HepG2 (cell line): ENCODE measurements at regions not wholly inside any gene's neighbourhood (a gene's known extent, or its start where the extent isn't known, plus 50 kb on each side); places are given as distances from the start of the nearest gene placed in this dataset.

Experiments
- ATF7 ChIP-seq, 2 experiments: fragments of 450-650 bp in 1 of 2; sonication (generic) in 1 of 2; formaldehyde crosslinking in 1 of 2; IDR thresholded peaks; 2 replicates each; pipeline versions ENCODE4 v1.4.0 to v1.6.1; 2016 to 2020; ENCODE audit warnings: antibody characterized with exemption in 1 of 2, mild to moderate bottlenecking in 1 of 2, missing genetic modification reagents in 1 of 2
- FOXA1 ChIP-seq, 2 experiments: fragments of 450-650 bp in 1 of 2; sonication (generic) in 1 of 2; formaldehyde crosslinking in 1 of 2; IDR thresholded peaks; 2 replicates each; pipeline versions ENCODE4 v1.4.0 to v1.6.1; 2016 to 2020; ENCODE audit warnings: missing genetic modification reagents in 1 of 2
- FOXK2 ChIP-seq: fragments of 450-650 bp; IDR thresholded peaks from 2 replicates; pipeline ENCODE4 v1.6.1; 2016
- JUNB ChIP-seq: sonication (generic); formaldehyde crosslinking; IDR thresholded peaks from 2 replicates; pipeline ENCODE4 v1.8.0; 2022; ENCODE audit warnings: missing genetic modification reagents, mild to moderate bottlenecking, borderline replicate concordance
- KAT8 ChIP-seq: IDR thresholded peaks from 2 replicates; pipeline ENCODE4 v1.6.1; 2016; ENCODE audit warnings: missing genetic modification reagents, missing compliant biosample characterization
- MEF2D ChIP-seq: sonication (generic); formaldehyde crosslinking; IDR thresholded peaks from 2 replicates; pipeline ENCODE4 v1.5.1; 2020; ENCODE audit warnings: mild to moderate bottlenecking, missing genetic modification reagents
- NONO ChIP-seq, 2 experiments: fragments of 450-650 bp in 1 of 2; sonication (generic) in 1 of 2; formaldehyde crosslinking in 1 of 2; IDR thresholded peaks in 1 of 2; conservative IDR thresholded peaks in 1 of 2; 2 replicates each; pipeline versions ENCODE4 v1.6.1 to v1.8.0; 2017 to 2022; ENCODE audit warnings: mild to moderate bottlenecking in 1 of 2, missing genetic modification reagents in 1 of 2, moderate library complexity in 1 of 2
- RAD51 ChIP-seq: fragments of 450-650 bp; IDR thresholded peaks from 2 replicates; pipeline ENCODE4 v1.6.1; 2016; ENCODE audit warnings: borderline replicate concordance
- RXRB ChIP-seq: IDR thresholded peaks from 2 replicates; pipeline ENCODE4 v1.6.1; 2016; ENCODE audit warnings: borderline replicate concordance, missing genetic modification reagents, missing compliant biosample characterization
- SP140L ChIP-seq: sonication (generic); formaldehyde crosslinking; IDR thresholded peaks from 2 replicates; pipeline ENCODE4 v1.4.0; 2020; ENCODE audit warnings: missing genetic modification reagents, borderline replicate concordance
- WIZ ChIP-seq: sonication (generic); formaldehyde crosslinking; IDR thresholded peaks from 2 replicates; pipeline ENCODE4 v1.5.1; 2020; ENCODE audit warnings: mild to moderate bottlenecking, missing genetic modification reagents
- ZMYM2 ChIP-seq: sonication (generic); formaldehyde crosslinking; IDR thresholded peaks from 2 replicates; pipeline ENCODE4 v1.8.0; 2022; ENCODE audit warnings: mild to moderate bottlenecking, missing genetic modification reagents
- ZNF367 ChIP-seq: sonication (generic); formaldehyde crosslinking; IDR thresholded peaks from 2 replicates; pipeline ENCODE4 v1.4.0; 2020; ENCODE audit warnings: missing genetic modification reagents, borderline replicate concordance
- ZSCAN29 ChIP-seq: sonication (generic); formaldehyde crosslinking; conservative IDR thresholded peaks from 2 replicates; pipeline ENCODE4 v1.4.0; 2020; ENCODE audit warnings: mild to moderate bottlenecking, missing genetic modification reagents
- TF ChIP-seq, protein P1 (sequence below): sonication (generic); formaldehyde crosslinking; IDR thresholded peaks from 2 replicates; pipeline ENCODE4 v1.5.0; 2020; ENCODE audit warnings: mild to moderate bottlenecking, missing genetic modification reagents
- TF ChIP-seq, protein P2 (sequence below): sonication (generic); formaldehyde crosslinking; IDR thresholded peaks from 2 replicates; pipeline ENCODE4 v1.5.0; 2020; ENCODE audit warnings: mild to moderate bottlenecking, missing genetic modification reagents, moderate library complexity
- TF ChIP-seq, protein P3 (sequence below): sonication (generic); formaldehyde crosslinking; IDR thresholded peaks from 2 replicates; pipeline ENCODE4 v1.4.0; 2020; ENCODE audit warnings: missing genetic modification reagents
- TF ChIP-seq, protein P4 (sequence below): sonication (generic); formaldehyde crosslinking; IDR thresholded peaks from 2 replicates; pipeline ENCODE4 v1.4.0; 2020; ENCODE audit warnings: mild to moderate bottlenecking, missing genetic modification reagents

DNA sequence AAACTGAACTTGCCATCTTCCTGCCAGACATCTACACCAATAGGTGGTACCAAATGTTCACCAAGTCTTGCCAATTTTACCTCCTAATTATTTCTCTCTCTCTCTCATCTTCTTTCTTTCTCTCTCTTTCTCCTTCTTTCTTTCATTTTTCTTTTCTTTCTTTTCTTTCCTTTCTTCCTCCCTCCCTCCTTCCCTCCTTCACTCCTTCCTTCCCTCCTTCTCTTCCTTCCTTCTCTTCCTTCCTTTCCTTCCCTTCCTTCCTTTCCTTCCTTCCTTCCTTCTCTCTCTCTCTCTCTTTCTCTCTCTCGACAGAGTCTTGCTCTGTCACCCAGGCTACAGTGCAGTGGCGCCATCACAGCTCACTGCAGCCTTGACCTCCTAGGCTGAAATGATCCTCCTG lies 55.4 kb upstream of the PSMA6 start (continued):
- TF ChIP-seq, protein P1, sequence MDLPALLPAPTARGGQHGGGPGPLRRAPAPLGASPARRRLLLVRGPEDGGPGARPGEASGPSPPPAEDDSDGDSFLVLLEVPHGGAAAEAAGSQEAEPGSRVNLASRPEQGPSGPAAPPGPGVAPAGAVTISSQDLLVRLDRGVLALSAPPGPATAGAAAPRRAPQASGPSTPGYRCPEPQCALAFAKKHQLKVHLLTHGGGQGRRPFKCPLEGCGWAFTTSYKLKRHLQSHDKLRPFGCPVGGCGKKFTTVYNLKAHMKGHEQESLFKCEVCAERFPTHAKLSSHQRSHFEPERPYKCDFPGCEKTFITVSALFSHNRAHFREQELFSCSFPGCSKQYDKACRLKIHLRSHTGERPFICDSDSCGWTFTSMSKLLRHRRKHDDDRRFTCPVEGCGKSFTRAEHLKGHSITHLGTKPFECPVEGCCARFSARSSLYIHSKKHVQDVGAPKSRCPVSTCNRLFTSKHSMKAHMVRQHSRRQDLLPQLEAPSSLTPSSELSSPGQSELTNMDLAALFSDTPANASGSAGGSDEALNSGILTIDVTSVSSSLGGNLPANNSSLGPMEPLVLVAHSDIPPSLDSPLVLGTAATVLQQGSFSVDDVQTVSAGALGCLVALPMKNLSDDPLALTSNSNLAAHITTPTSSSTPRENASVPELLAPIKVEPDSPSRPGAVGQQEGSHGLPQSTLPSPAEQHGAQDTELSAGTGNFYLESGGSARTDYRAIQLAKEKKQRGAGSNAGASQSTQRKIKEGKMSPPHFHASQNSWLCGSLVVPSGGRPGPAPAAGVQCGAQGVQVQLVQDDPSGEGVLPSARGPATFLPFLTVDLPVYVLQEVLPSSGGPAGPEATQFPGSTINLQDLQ: no peak
- TF ChIP-seq, protein P2, sequence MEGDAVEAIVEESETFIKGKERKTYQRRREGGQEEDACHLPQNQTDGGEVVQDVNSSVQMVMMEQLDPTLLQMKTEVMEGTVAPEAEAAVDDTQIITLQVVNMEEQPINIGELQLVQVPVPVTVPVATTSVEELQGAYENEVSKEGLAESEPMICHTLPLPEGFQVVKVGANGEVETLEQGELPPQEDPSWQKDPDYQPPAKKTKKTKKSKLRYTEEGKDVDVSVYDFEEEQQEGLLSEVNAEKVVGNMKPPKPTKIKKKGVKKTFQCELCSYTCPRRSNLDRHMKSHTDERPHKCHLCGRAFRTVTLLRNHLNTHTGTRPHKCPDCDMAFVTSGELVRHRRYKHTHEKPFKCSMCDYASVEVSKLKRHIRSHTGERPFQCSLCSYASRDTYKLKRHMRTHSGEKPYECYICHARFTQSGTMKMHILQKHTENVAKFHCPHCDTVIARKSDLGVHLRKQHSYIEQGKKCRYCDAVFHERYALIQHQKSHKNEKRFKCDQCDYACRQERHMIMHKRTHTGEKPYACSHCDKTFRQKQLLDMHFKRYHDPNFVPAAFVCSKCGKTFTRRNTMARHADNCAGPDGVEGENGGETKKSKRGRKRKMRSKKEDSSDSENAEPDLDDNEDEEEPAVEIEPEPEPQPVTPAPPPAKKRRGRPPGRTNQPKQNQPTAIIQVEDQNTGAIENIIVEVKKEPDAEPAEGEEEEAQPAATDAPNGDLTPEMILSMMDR: 0 out of 2 replicates have a peak, but pooled peaks have one; percentile 8
- TF ChIP-seq JUNB (CRISPR knock-in tag) (peak; percentile 56; the same call in 1 of the 2 replicates), FOXA1 (IDR thresholded peaks at IDR 0.05) (peak; percentile 39; the same call in 1 of the 2 replicates), FOXA1 (CRISPR knock-in tag; IDR thresholded peaks at IDR 0.05) (no peak), KAT8 (CRISPR knock-in tag) (no peak), MEF2D (no peak), ZMYM2 (CRISPR knock-in tag) (no peak), ZNF367 (CRISPR knock-in tag) (no peak), ATF7 (IDR thresholded peaks at IDR 0.05) (peak; percentile 35; the same call in 1 of the 2 replicates), ATF7 (CRISPR knock-in tag; IDR thresholded peaks at IDR 0.05) (no peak), RXRB (CRISPR knock-in tag) (no peak), RAD51 (peak; percentile 44; the same call in 1 of the 2 replicates), WIZ (no peak), SP140L (CRISPR knock-in tag) (no peak), NONO (IDR thresholded peaks at IDR 0.05) (peak; percentile 93; the same call in 1 of the 2 replicates), NONO (CRISPR knock-in tag; conservative IDR thresholded peaks at IDR 0.05) (no peak), ZSCAN29 (CRISPR knock-in tag) (no peak), FOXK2 (peak; percentile 31; the same call in 1 of the 2 replicates)
- TF ChIP-seq, protein P3, sequence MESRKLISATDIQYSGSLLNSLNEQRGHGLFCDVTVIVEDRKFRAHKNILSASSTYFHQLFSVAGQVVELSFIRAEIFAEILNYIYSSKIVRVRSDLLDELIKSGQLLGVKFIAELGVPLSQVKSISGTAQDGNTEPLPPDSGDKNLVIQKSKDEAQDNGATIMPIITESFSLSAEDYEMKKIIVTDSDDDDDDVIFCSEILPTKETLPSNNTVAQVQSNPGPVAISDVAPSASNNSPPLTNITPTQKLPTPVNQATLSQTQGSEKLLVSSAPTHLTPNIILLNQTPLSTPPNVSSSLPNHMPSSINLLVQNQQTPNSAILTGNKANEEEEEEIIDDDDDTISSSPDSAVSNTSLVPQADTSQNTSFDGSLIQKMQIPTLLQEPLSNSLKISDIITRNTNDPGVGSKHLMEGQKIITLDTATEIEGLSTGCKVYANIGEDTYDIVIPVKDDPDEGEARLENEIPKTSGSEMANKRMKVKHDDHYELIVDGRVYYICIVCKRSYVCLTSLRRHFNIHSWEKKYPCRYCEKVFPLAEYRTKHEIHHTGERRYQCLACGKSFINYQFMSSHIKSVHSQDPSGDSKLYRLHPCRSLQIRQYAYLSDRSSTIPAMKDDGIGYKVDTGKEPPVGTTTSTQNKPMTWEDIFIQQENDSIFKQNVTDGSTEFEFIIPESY: peak; percentile 51; the same call in 1 of the 2 replicates
- TF ChIP-seq, protein P4, sequence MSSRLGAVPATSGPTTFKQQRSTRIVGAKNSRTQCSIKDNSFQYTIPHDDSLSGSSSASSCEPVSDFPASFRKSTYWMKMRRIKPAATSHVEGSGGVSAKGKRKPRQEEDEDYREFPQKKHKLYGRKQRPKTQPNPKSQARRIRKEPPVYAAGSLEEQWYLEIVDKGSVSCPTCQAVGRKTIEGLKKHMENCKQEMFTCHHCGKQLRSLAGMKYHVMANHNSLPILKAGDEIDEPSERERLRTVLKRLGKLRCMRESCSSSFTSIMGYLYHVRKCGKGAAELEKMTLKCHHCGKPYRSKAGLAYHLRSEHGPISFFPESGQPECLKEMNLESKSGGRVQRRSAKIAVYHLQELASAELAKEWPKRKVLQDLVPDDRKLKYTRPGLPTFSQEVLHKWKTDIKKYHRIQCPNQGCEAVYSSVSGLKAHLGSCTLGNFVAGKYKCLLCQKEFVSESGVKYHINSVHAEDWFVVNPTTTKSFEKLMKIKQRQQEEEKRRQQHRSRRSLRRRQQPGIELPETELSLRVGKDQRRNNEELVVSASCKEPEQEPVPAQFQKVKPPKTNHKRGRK (CRISPR knock-in tag): peak; percentile 98
